GM19468 (cell line): ENCODE measurements at regions not wholly inside any gene's neighbourhood (a gene's known extent, or its start where the extent isn't known, plus 50 kb on each side); places are given as distances from the start of the nearest gene placed in this dataset.

Source experiments
- ATAC-seq: cut with Tn5 transposase; IDR thresholded peaks from one replicate; pipeline ENCODE4 v1.9.1; 2021; ENCODE audit warnings: mild to moderate bottlenecking, moderate library complexity, moderate number of reproducible peaks; ENCODE audit not compliant: unreplicated experiment; ENCODE audit errors: extremely low read depth

DNA sequence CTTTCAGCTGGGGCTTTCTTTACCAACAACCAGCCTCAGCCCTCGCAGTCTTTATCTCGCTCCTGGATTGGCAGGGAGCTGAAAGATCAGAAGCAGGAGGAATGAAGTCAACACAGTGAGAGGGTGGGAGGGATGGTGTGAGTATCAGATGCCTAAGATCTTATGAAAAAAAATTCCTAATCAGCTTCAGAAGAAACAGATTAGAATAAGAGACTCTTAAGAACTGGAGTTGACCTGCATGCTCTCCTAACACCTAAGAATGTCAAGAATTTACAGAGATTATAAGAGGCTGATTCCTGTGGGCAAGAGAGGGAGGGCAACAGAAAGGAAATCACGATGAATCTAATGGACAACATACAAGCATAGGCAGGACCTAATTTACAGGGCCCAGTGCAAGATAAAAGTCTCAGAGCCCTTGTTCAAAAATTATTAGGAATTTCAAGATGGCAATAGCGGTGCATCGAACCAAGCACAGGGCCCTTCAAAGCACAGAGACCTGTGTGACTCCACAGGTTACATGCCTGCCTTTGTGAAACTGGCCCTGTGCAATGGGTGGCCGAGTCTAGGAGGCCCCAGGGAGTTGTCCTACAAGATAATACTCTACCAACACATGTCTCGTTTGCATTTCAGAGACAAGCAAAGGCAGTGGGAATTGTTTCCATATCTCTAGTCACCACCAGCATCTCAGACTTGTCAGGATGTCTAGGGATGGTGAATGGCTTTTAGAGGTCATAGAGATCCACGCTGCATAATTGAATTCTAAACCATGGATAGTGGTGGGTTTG lies 65.3 kb upstream of the PPP2R5A start:
- ATAC-seq = no peak

DNA sequence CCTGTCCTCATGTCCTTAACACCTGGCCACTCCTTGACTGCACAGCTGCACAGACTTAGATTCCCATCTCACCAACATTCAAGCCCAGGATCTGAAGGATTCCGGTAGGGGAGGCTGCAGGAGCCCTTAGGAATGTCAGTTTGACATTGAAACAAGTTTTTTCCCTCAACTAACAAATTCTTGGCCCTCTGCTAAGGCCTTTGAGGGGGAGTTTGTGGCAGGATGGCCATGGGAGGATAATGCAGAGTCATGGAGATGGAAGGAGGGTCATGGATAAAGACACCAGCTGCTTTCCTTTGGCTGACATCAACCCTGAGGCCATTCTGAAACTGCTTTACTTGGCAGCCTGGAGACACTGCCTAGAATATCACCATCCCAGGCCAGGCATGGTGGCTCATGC lies 63.4 kb upstream of the PPP2R5A start:
- no peak for ATAC-seq

DNA sequence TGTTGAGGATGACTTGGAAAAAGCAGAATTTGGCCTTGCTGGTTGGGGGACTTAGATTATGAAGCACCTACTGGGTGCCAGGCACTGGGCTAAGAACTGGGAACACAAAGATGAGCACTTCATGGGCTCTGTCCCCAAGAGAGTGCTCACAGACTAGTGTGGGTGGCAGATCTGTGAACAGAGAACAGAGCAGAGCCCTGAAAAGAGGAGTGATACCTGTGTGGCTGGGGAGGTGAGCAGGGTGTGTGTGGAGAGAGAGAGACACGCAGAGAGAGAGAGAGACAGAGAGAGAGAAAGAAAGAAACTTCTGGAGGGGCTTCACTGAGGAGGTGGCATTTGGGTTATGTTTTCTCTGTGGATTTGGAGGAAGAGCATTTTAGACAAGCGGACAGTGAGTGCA lies 61.1 kb upstream of the PPP2R5A start:
- no peak for ATAC-seq

GRCh38 chr1:212225416-212225815 lies 59.8 kb upstream of the PPP2R5A start:
- ATAC-seq = no peak

- no peak for ATAC-seq
These were observed 59.3 kb upstream of the PPP2R5A start for GRCh38 chr1:212225871-212226302.

- ATAC-seq = no peak
These were observed 58.7 kb upstream of the PPP2R5A start for GRCh38 chr1:212226467-212226866.

GRCh38 chr1:212228076-212228475 lies 57.1 kb upstream of the PPP2R5A start:
- ATAC-seq = no peak

- no peak for ATAC-seq
These were observed 56.6 kb upstream of the PPP2R5A start for GRCh38 chr1:212228591-212229119.

- no peak for ATAC-seq
These were observed 55.6 kb upstream of the PPP2R5A start for GRCh38 chr1:212229654-212230053.

GRCh38 chr1:212230329-212230728 lies 54.9 kb upstream of the PPP2R5A start:
- ATAC-seq = no peak

- ATAC-seq = no peak
These were observed 53.8 kb upstream of the PPP2R5A start for GRCh38 chr1:212231372-212231771.

DNA sequence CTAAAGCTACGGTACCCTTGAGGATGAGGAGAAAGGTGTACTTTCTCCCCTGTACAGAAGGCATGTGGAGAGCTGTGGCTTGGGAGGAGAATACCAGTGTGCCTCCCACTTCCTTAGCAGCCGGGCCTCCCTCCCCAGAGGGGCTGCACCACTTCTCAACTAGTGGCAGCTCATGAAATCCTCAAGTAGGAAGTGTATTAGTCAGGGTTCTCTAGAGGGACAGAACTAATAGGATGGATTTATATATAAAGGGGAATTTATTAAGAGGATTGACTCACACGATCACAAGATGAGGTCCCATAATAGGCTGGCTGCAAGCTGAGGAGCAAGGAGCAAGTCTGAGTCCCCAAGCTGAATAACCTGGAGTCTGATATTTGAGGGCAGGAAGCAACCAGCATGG lies 53.1 kb upstream of the PPP2R5A start:
- no peak for ATAC-seq

DNA sequence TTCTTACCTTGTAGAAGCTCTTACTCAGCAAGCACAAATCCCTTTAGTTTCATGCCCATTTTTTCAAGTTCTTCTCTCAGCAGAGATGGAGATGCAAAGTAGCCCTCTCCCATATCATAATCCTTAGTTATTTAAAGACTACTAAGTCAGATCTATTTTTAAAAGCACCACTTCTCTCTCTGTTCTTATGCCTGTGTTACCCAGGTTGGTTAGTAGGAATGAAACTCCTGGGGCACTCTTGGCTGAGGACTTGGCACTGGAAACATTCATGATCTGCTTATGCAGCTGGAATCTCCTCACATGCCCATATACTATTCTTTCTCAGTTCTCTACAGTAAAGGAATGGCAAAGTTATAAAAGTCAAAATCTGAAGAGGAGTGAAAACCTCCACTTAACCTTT lies 51.9 kb upstream of the PPP2R5A start:
- ATAC-seq = no peak

- no peak for ATAC-seq
These were observed 50.5 kb upstream of the PPP2R5A start for GRCh38 chr1:212234431-212235395.
